Adrenal gland (tissue), 9 donors: ENCODE measurements at regions not wholly inside any gene's neighbourhood (a gene's known extent, or its start where the extent isn't known, plus 50 kb on each side); places are given as distances from the start of the nearest gene placed in this dataset.

Experiments
- DNase-seq, 7 donors: peaks; one replicate each; pipeline ENCODE4 v3.0.0-alpha.2; 2019 to 2020
- H3K27ac ChIP-seq, 5 donors: fragments of 200-600 bp; sonication (generic) in 4 of 5; 1 replicate in 3 of 5; 2 replicates in 2 of 5; pipeline versions ENCODE4 v1.5.1 to v1.8.0; 2016 to 2020; ENCODE audit warnings: mild to moderate bottlenecking in 1 of 5
- H3K27me3 ChIP-seq: fragments of 200-600 bp; 2 replicates; pipeline ENCODE4 v1.8.0; 2021
- H3K36me3 ChIP-seq, 2 donors: fragments of 200-600 bp; replicated peaks in 1 of 2; 1 replicate in 1 of 2; 2 replicates in 1 of 2; pipeline versions ENCODE4 v1.5.1 to v1.8.0; 2018 to 2022
- H3K4me1 ChIP-seq, 2 donors: fragments of 200-600 bp; replicated peaks in 1 of 2; 1 replicate in 1 of 2; 2 replicates in 1 of 2; pipeline versions ENCODE4 v1.5.1 to v1.8.0; 2018 to 2021
- H3K4me3 ChIP-seq, 4 donors: fragments of 200-600 bp; sonication (generic) in 3 of 4; one replicate each; pipeline ENCODE4 v1.5.1; 2016 to 2018
- H3K9me3 ChIP-seq, 3 donors: fragments of 200-600 bp; sonication (generic) in 1 of 3; replicated peaks in 1 of 3; 1 replicate in 2 of 3; 2 replicates in 1 of 3; pipeline versions ENCODE4 v1.5.1 to v1.8.0; 2016 to 2021
- CTCF ChIP-seq, 6 experiments: fragments of 450-650 bp in 4 of 6; fragments of 200-600 bp in 2 of 6; sonication (generic) in 1 of 6; IDR thresholded peaks; 1 replicate in 5 of 6; 2 replicates in 1 of 6; pipeline versions ENCODE4 v1.5.1 to v1.8.0; 2016 to 2021; ENCODE audit warnings: antibody characterized with exemption in 6 of 6, mild to moderate bottlenecking in 2 of 6, moderate library complexity in 1 of 6
- POLR2A ChIP-seq, 2 donors: fragments of 450-650 bp; IDR thresholded peaks; one replicate each; pipeline ENCODE4 v1.6.1; 2017; ENCODE audit warnings: antibody characterized with exemption in 2 of 2, mild to moderate bottlenecking in 2 of 2, moderate library complexity in 1 of 2
- WGBS, 4 donors: extraction: QIAGEN DNeasy Blood & Tissue Kit in 2 of 4; methylation state at CpG; one replicate each; pipeline versions ENCODE4 v1.1.5 to v1.1.7; 2013 to 2017; 5-methylcytosine and 5-hydroxymethylcytosine counted together
- intact Hi-C, 2 donors: fragments of 100-400 bp; cut with DNase I; formaldehyde crosslinking; loops; one replicate each; pipeline versions ENCODE4 v1.14.1 to v1.15.0; 2022 to 2023
- donor health status: healthy with polysubstance abuse.
- donor health status: Bipolar disorder and iron deficiency.
- donor health status: DM: yes; HTN: yes; CAD: no.
- donor health status: DM: no; HTN: no; CAD: no.
- donor health status: DM: no; HTN: no; CAD: no.

GRCh38 chr16:11462861-11463260, 117.6 kb downstream of the RMI2 start:
- no peak for TF ChIP-seq CTCF (IDR thresholded peaks at IDR 0.05)
- TF ChIP-seq POLR2A (IDR thresholded peaks at IDR 0.05) = no peak
- H3K27ac ChIP-seq = no peak overlapping the region
- no peak overlapping the region for H3K4me3 ChIP-seq
- H3K9me3 ChIP-seq = no peaks in the 10 kb centered on the region
- intact Hi-C loops = no loop called here
- no peaks in the 10 kb centered on the region for H3K27me3 ChIP-seq
- no peak for DNase-seq
- H3K36me3 ChIP-seq = no peaks in the 10 kb centered on the region
- WGBS, 4 donors = 92 to 96% (median 94%) methylated on average over 8 to 15 of the region's 15 CpGs
- H3K4me1 ChIP-seq = no peaks in the 10 kb centered on the region

GRCh38 chr16:11464241-11464640, 119.0 kb downstream of the RMI2 start:
- intact Hi-C loops = no loop called here
- H3K27ac ChIP-seq = no peak overlapping the region
- H3K36me3 ChIP-seq = no peaks in the 10 kb centered on the region
- WGBS, 4 donors = 62 to 65% (median 63%) methylated on average over 9 of the region's 9 CpGs
- H3K9me3 ChIP-seq = no peaks in the 10 kb centered on the region
- DNase-seq = no peak
- no peaks in the 10 kb centered on the region for H3K27me3 ChIP-seq
- TF ChIP-seq POLR2A (IDR thresholded peaks at IDR 0.05) (no peak), CTCF (IDR thresholded peaks at IDR 0.05) (no peak)
- no peak overlapping the region for H3K4me3 ChIP-seq
- H3K4me1 ChIP-seq = no peaks in the 10 kb centered on the region

GRCh38 chr16:11465675-11466074, 120.4 kb downstream of the RMI2 start:
- no peaks in the 10 kb centered on the region for H3K9me3 ChIP-seq
- no peaks in the 10 kb centered on the region for H3K27me3 ChIP-seq
- no peak overlapping the region for H3K4me3 ChIP-seq
- intact Hi-C loops = no loop called here
- no peaks in the 10 kb centered on the region for H3K36me3 ChIP-seq
- 69 to 90% (median 87%) methylated on average over 4 to 5 of the region's 5 CpGs for WGBS, 4 donors
- DNase-seq = no peak
- H3K4me1 ChIP-seq = no peaks in the 10 kb centered on the region
- TF ChIP-seq CTCF (IDR thresholded peaks at IDR 0.05) (no peak), POLR2A (IDR thresholded peaks at IDR 0.05) (no peak)
- no peak overlapping the region for H3K27ac ChIP-seq

GRCh38 chr16:11470676-11471415, 115.9 kb downstream of the LITAF start:
- TF ChIP-seq POLR2A (IDR thresholded peaks at IDR 0.05) (no peak), CTCF (IDR thresholded peaks at IDR 0.05) (no peak)

More at GRCh38 chr16:11470676-11471415, 115.9 kb downstream of the LITAF start:
- H3K36me3 ChIP-seq = no peaks in the 10 kb centered on the region
- H3K27me3 ChIP-seq = no peaks in the 10 kb centered on the region
- DNase-seq = no peak
- H3K4me1 ChIP-seq = no peaks in the 10 kb centered on the region
- H3K9me3 ChIP-seq = no peaks in the 10 kb centered on the region
- no peak overlapping the region for H3K27ac ChIP-seq
- intact Hi-C loops = loop anchor here in 1 of 2 donors (5.0 kb wide), 1 partner anchor 39 kb away; no protein-coding TSS in a partner anchor
- WGBS, 4 donors = 72 to 82% (median 80%) methylated on average over 17 of the region's 17 CpGs
- no peak overlapping the region for H3K4me3 ChIP-seq
